Stimulated activated CD8-positive, alpha-beta memory T cell treated with anti-CD3 and anti-CD28 coated beads, Interleukin-7, amount 100 ng/mL, for 48 hours (primary cell): ENCODE measurements at regions not wholly inside any gene's neighbourhood (a gene's known extent, or its start where the extent isn't known, plus 50 kb on each side); places are given as distances from the start of the nearest gene placed in this dataset.
"Not testable (repeated sequence)": the region's sequence is repeated elsewhere in the genome, so short reads cannot be mapped to it uniquely, and the experiment has no call there.

Source experiments
- DNase-seq, 2 donors: peaks; one replicate each; pipeline ENCODE4 v3.0.0-alpha.2; 2020; ENCODE audit warnings: low read depth in 1 of 2; ENCODE audit errors: extremely low read depth in 1 of 2

GRCh38 chr2:192560326-192560725 is 365.6 kb upstream of the TMEFF2 start:
- no peak for DNase-seq

GRCh38 chr2:192559587-192559986 is 364.9 kb upstream of the TMEFF2 start:
- no peak for DNase-seq

- DNase-seq, result no peak
Measured at GRCh38 chr2:192558637-192559036, 363.9 kb upstream of the TMEFF2 start.

GRCh38 chr2:192555740-192556139 is 361.0 kb upstream of the TMEFF2 start:
- DNase-seq, result no peak

- DNase-seq, result no peak
Measured at GRCh38 chr2:192551760-192552159, 357.0 kb upstream of the TMEFF2 start.

GRCh38 chr2:192546565-192546964 is 351.8 kb upstream of the TMEFF2 start:
- no peak for DNase-seq

- no peak for DNase-seq
Measured at GRCh38 chr2:192544371-192544955, 349.7 kb upstream of the TMEFF2 start.

GRCh38 chr2:192542148-192543066 is 347.7 kb upstream of the TMEFF2 start:
- not testable (repeated sequence) for DNase-seq

GRCh38 chr2:192539306-192539705 is 344.6 kb upstream of the TMEFF2 start:
- no peak for DNase-seq

GRCh38 chr2:192536922-192537624 is 342.3 kb upstream of the TMEFF2 start:
- DNase-seq, result no peak

- DNase-seq, result no peak
Measured at GRCh38 chr2:192535956-192536921, 341.5 kb upstream of the TMEFF2 start.

- DNase-seq, result no peak
Measured at GRCh38 chr2:192534072-192534471, 339.3 kb upstream of the TMEFF2 start.

- DNase-seq, result not testable (repeated sequence)
Measured at GRCh38 chr2:192524642-192525251, 330.0 kb upstream of the TMEFF2 start.

GRCh38 chr2:192524214-192524613 is 329.5 kb upstream of the TMEFF2 start:
- not testable (repeated sequence) for DNase-seq

- no peak for DNase-seq
Measured at GRCh38 chr2:192515937-192516336, 321.2 kb upstream of the TMEFF2 start.

- no peak for DNase-seq
Measured at GRCh38 chr2:192513575-192513974, 318.8 kb upstream of the TMEFF2 start.

- DNase-seq, result not testable (repeated sequence)
Measured at GRCh38 chr2:192507836-192508450, 313.2 kb upstream of the TMEFF2 start.

- peak; percentile 7 to 9 for DNase-seq
Measured at GRCh38 chr2:192500550-192501200, 305.9 kb upstream of the TMEFF2 start.

- no peak for DNase-seq
Measured at GRCh38 chr2:192499476-192499875, 304.7 kb upstream of the TMEFF2 start.
